Erythroblast (primary cell): ENCODE measurements at regions not wholly inside any gene's neighbourhood (a gene's known extent, or its start where the extent isn't known, plus 50 kb on each side); places are given as distances from the start of the nearest gene placed in this dataset.

Source experiments
- GATA1 ChIP-seq: IDR thresholded peaks from 2 replicates; pipeline ENCODE4 v1.6.1; 2011; ENCODE audit warnings: low read depth, mild to moderate bottlenecking, control low read depth, low read length, moderate library complexity
- POLR2A ChIP-seq: IDR thresholded peaks from 2 replicates; pipeline ENCODE4 v1.6.1; 2011; ENCODE audit warnings: mild to moderate bottlenecking, low read length

DNA sequence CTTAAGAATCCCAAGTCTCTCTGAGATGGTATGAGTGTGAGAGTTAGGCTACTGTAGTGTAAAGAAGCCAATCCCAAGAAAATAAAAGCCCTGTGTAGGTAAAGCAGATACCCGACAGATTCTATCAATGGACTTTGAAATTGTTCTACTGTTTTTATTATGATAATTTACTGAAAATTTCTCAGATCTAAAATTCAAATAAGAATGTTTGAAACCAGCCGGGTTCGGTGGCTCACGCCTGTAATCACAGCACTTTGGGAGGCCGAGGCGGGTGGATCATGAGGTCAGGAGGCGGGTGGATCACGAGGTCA is 208.3 kb upstream of the SPRED2 start:
- no peak for TF ChIP-seq POLR2A
- no peak for TF ChIP-seq GATA1
